ENCODE measurements at regions not wholly inside any gene's neighbourhood (a gene's known extent, or its start where the extent isn't known, plus 50 kb on each side); places are given as distances from the start of the nearest gene placed in this dataset.

- no peak for TF ChIP-seq CTCF (IDR thresholded peaks at IDR 0.05)
- no peak for TF ChIP-seq POLR2A (IDR thresholded peaks at IDR 0.05)
Measured at GRCh38 chr6:137717074-137718073, 149.7 kb upstream of the TNFAIP3 start.

All from lower leg skin (tissue), 3 donors.